ENCODE measurements at regions not wholly inside any gene's neighbourhood (a gene's known extent, or its start where the extent isn't known, plus 50 kb on each side); places are given as distances from the start of the nearest gene placed in this dataset.

GRCh38 chr1:178614286-178614685, 101.4 kb downstream of the TEX35 start:
- ChIA-PET CTCF (no interaction called here), POLR2A (no interaction called here)
- H3K27ac ChIP-seq (ENCODE audit: extremely low read depth, low read depth, low read length) = no peak overlapping the region
- TF ChIP-seq ZNF202 (tag by site-specific recombination; IDR thresholded peaks at IDR 0.05; ENCODE audit: borderline replicate concordance) (no peak), ELK4 (IDR thresholded peaks at IDR 0.05; ENCODE audit: borderline replicate concordance, low read depth, low read length) (no peak), ZNF174 (tag by site-specific recombination; IDR thresholded peaks at IDR 0.05) (no peak), ZNF19 (tag by site-specific recombination; IDR thresholded peaks at IDR 0.05; ENCODE audit: low read depth) (no peak), ZNF747 (tag by site-specific recombination; IDR thresholded peaks at IDR 0.05) (no peak), ZNF514 (tag by site-specific recombination; IDR thresholded peaks at IDR 0.05) (no peak), ZNF37A (tag by site-specific recombination; IDR thresholded peaks at IDR 0.05) (no peak), ZNF610 (tag by site-specific recombination; IDR thresholded peaks at IDR 0.05; ENCODE audit: borderline replicate concordance) (no peak), ZNF664 (tag by site-specific recombination; IDR thresholded peaks at IDR 0.05) (no peak), ZBTB17 (tag by site-specific recombination; IDR thresholded peaks at IDR 0.05) (no peak), OSR2 (tag by site-specific recombination; IDR thresholded peaks at IDR 0.05) (no peak), ZNF114 (tag by site-specific recombination; IDR thresholded peaks at IDR 0.05) (no peak), BCL6B (tag by site-specific recombination; IDR thresholded peaks at IDR 0.05) (no peak)
- no peaks in the 10 kb centered on the region for H3K9me3 ChIP-seq (ENCODE audit: control insufficient read depth, insufficient read depth, low read depth, low read length)
- H3K4me1 ChIP-seq (ENCODE audit: control insufficient read depth, insufficient read depth, low read length) = no peaks in the 10 kb centered on the region
- H3K4me3 ChIP-seq (ENCODE audit: low read depth, low read length) = no peak overlapping the region
- H3K36me3 ChIP-seq (ENCODE audit: control insufficient read depth in 2 of 2, insufficient read depth in 1 of 2, low read length in 2 of 2) = no peaks in the 10 kb centered on the region

- H3K27ac ChIP-seq (ENCODE audit: extremely low read depth, low read depth, low read length) = no peak overlapping the region
- no peaks in the 10 kb centered on the region for H3K9me3 ChIP-seq (ENCODE audit: control insufficient read depth, insufficient read depth, low read depth, low read length)
- ChIA-PET CTCF (interaction anchor here (0.7 kb wide), 1 partner anchor 1275 kb away, joined by 4 read pairs; no protein-coding TSS in a partner anchor), POLR2A (no interaction called here)
- H3K36me3 ChIP-seq (ENCODE audit: control insufficient read depth in 2 of 2, insufficient read depth in 1 of 2, low read length in 2 of 2) = no peaks in the 10 kb centered on the region
- H3K4me1 ChIP-seq (ENCODE audit: control insufficient read depth, insufficient read depth, low read length) = no peaks in the 10 kb centered on the region
- no peak overlapping the region for H3K4me3 ChIP-seq (ENCODE audit: low read depth, low read length)
- TF ChIP-seq ZFHX2 (tag by site-specific recombination; conservative IDR thresholded peaks at IDR 0.05) (no peak), ZNF302 (tag by site-specific recombination; IDR thresholded peaks at IDR 0.05; ENCODE audit: low read depth) (no peak), ZXDB (tag by site-specific recombination; IDR thresholded peaks at IDR 0.05) (no peak), ZBTB10 (tag by site-specific recombination; IDR thresholded peaks at IDR 0.05) (no peak), ZNF169 (tag by site-specific recombination; IDR thresholded peaks at IDR 0.05) (no peak), ZNF830 (tag by site-specific recombination; IDR thresholded peaks at IDR 0.05; ENCODE audit: low read depth) (no peak), ZBTB20 (tag by site-specific recombination; IDR thresholded peaks at IDR 0.05) (no peak), ZSCAN5A (tag by site-specific recombination; IDR thresholded peaks at IDR 0.05) (no peak), ZNF629 (tag by site-specific recombination; IDR thresholded peaks at IDR 0.05) (no peak), PRDM2 (tag by site-specific recombination; IDR thresholded peaks at IDR 0.05; ENCODE audit: borderline replicate concordance) (no peak)
Measured at GRCh38 chr1:178619042-178619927, 105.8 kb upstream of the RALGPS2 start.

Data from HEK293 (cell line).